ENCODE measurements at regions not wholly inside any gene's neighbourhood (a gene's known extent, or its start where the extent isn't known, plus 50 kb on each side); places are given as distances from the start of the nearest gene placed in this dataset.

DNA sequence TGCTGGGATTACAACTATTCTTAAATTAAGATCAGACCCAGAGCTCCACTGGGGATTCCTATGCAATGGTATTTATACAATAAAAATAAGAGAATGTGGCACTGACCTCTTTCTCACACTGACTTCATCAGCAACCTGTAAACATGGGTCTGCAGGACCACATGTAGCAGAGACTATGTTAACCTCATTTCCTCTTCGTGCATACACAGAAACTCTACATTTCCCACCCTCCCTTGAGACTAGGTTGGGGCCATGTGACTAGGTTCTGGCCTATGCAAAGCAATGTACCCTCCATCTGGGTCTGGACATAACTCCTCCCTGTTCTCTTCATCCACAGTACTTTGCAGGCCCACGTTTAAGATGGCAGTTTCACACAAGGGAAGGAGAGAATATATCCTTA is 514.4 kb upstream of the CHAC2 start:
- no peak for TF ChIP-seq EZH2phosphoT487 (IDR thresholded peaks at IDR 0.05; ENCODE audit: insufficient read depth, low read depth)
- no peak for TF ChIP-seq EZH2 (IDR thresholded peaks at IDR 0.05; ENCODE audit: insufficient read depth, poor library complexity, severe bottlenecking)

All from GM23248 (cell line).